Loucy (cell line): ENCODE measurements at regions not wholly inside any gene's neighbourhood (a gene's known extent, or its start where the extent isn't known, plus 50 kb on each side); places are given as distances from the start of the nearest gene placed in this dataset.
A peak's percentile ranks its signal among the peaks of the same experiment; 100 is the strongest.

Source experiments
- H2AFZ ChIP-seq: fragments of 200-600 bp; sonication (generic); 2 replicates; pipeline ENCODE4 v1.6.0; 2016; ENCODE audit warnings: antibody characterized with exemption, mild to moderate bottlenecking, low read length, moderate library complexity
- H3F3A ChIP-seq: fragments of 200-600 bp; 2 replicates; pipeline ENCODE4 v1.6.0; 2016; ENCODE audit warnings: antibody characterized with exemption, low read depth, mild to moderate bottlenecking
- H3K27me3 ChIP-seq: fragments of 200-600 bp; sonication (generic); 2 replicates; pipeline ENCODE4 v1.6.1; 2014; ENCODE audit warnings: low read length, mild to moderate bottlenecking; ENCODE audit not compliant: insufficient read depth, poor library complexity, severe bottlenecking
- H3K36me3 ChIP-seq: fragments of 200-600 bp; sonication (generic); 2 replicates; pipeline ENCODE4 v1.6.1; 2016; ENCODE audit warnings: low read length; ENCODE audit not compliant: insufficient read depth
- H3K4me1 ChIP-seq: fragments of 200-600 bp; sonication (generic); 2 replicates; pipeline ENCODE4 v1.5.1; 2014; ENCODE audit warnings: low read length, mild to moderate bottlenecking; ENCODE audit not compliant: insufficient read depth, poor library complexity, severe bottlenecking
- H3K4me2 ChIP-seq: fragments of 200-600 bp; sonication (generic); 2 replicates; pipeline ENCODE4 v1.6.0; 2014; ENCODE audit warnings: antibody characterized with exemption, low read length, low read depth, mild to moderate bottlenecking; ENCODE audit not compliant: poor library complexity, severe bottlenecking
- H3K4me3 ChIP-seq: fragments of 200-600 bp; sonication (generic); 2 replicates; pipeline ENCODE4 v1.5.1; 2014; ENCODE audit warnings: low read length, mild to moderate bottlenecking, mixed read lengths; ENCODE audit not compliant: poor library complexity, severe bottlenecking
- H3K79me2 ChIP-seq: fragments of 200-600 bp; sonication (generic); 2 replicates; pipeline ENCODE4 v1.6.1; 2014; ENCODE audit warnings: low read length; ENCODE audit not compliant: insufficient read depth
- H3K9ac ChIP-seq: fragments of 200-600 bp; sonication (generic); 2 replicates; pipeline ENCODE4 v1.6.0; 2014; ENCODE audit warnings: mild to moderate bottlenecking, low read depth, low read length, moderate library complexity; ENCODE audit not compliant: poor library complexity, severe bottlenecking
- H3K9me2 ChIP-seq: fragments of 200-600 bp; sonication (generic); replicated peaks from 2 replicates; pipeline ENCODE4 v1.6.1; 2016; ENCODE audit warnings: low read depth, low read length, mixed read lengths
- H3K9me3 ChIP-seq: fragments of 200-600 bp; sonication (generic); 2 replicates; pipeline ENCODE4 v1.6.1; 2014; ENCODE audit warnings: mild to moderate bottlenecking, antibody characterized with exemption, low read length, low read depth; ENCODE audit not compliant: insufficient read depth
- H4K20me1 ChIP-seq: fragments of 200-600 bp; sonication (generic); 2 replicates; pipeline ENCODE4 v1.6.0; 2014; ENCODE audit warnings: antibody characterized with exemption, low read length, mild to moderate bottlenecking; ENCODE audit not compliant: insufficient read depth, poor library complexity, severe bottlenecking
- CTCF ChIP-seq: fragments of 200-600 bp; sonication (generic); conservative IDR thresholded peaks from 2 replicates; pipeline ENCODE4 v1.5.1; 2014; ENCODE audit warnings: mild to moderate bottlenecking, antibody characterized with exemption, low read length
- EZH2phosphoT487 ChIP-seq: fragments of 200-600 bp; IDR thresholded peaks from 2 replicates; pipeline ENCODE4 v1.6.1; 2018; ENCODE audit warnings: antibody characterized with exemption, mild to moderate bottlenecking, moderate library complexity, borderline replicate concordance

GRCh38 chr1:199163267-199163666 lies 524.4 kb downstream of the PTPRC start:
- H3K9ac ChIP-seq: no peak overlapping the region
- no peaks in the 10 kb centered on the region for H4K20me1 ChIP-seq
- H3K4me1 ChIP-seq: peaks cover 44% of the 10 kb centered on the region
- no peaks in the 10 kb centered on the region for H3K9me2 ChIP-seq
- H2AFZ ChIP-seq: 0 out of 2 replicates have a peak overlapping the region, but pooled peaks have one; percentile 3
- H3K4me3 ChIP-seq: peak overlapping the region; percentile 5
- H3K36me3 ChIP-seq: no peaks in the 10 kb centered on the region
- H3K79me2 ChIP-seq: no peaks in the 10 kb centered on the region
- H3K9me3 ChIP-seq: no peaks in the 10 kb centered on the region
- H3K27me3 ChIP-seq: no peaks in the 10 kb centered on the region
- no peaks in the 10 kb centered on the region for H3F3A ChIP-seq
- TF ChIP-seq EZH2phosphoT487 (no peak), CTCF (no peak)
- H3K4me2 ChIP-seq: peak overlapping the region; percentile 40

- TF ChIP-seq EZH2phosphoT487 (no peak), CTCF (no peak)
- Histone ChIP-seq H3K36me3 (no peaks in the 10 kb centered on the region), H3K4me3 (peak overlapping the region; percentile 5), H3K9me2 (no peaks in the 10 kb centered on the region), H3K27me3 (no peaks in the 10 kb centered on the region), H3K9me3 (no peaks in the 10 kb centered on the region), H3K79me2 (no peaks in the 10 kb centered on the region), H3K4me2 (peak overlapping the region; percentile 40), H3K9ac (peak overlapping the region; percentile 9), H2AFZ (no peak overlapping the region), H4K20me1 (no peaks in the 10 kb centered on the region), H3F3A (no peaks in the 10 kb centered on the region), H3K4me1 (peaks cover 48% of the 10 kb centered on the region)
These were observed 524.8 kb downstream of the PTPRC start for GRCh38 chr1:199163670-199164069.

- Histone ChIP-seq H3F3A (no peaks in the 10 kb centered on the region), H3K36me3 (no peaks in the 10 kb centered on the region), H2AFZ (no peak overlapping the region), H3K79me2 (no peaks in the 10 kb centered on the region), H3K4me2 (no peak overlapping the region), H3K4me3 (no peak overlapping the region), H3K9me3 (no peaks in the 10 kb centered on the region), H3K4me1 (peaks cover 49% of the 10 kb centered on the region), H3K9me2 (no peaks in the 10 kb centered on the region), H3K9ac (no peak overlapping the region), H4K20me1 (no peaks in the 10 kb centered on the region), H3K27me3 (no peaks in the 10 kb centered on the region)
- TF ChIP-seq EZH2phosphoT487: no peak
- TF ChIP-seq CTCF: no peak
These were observed 528.6 kb downstream of the PTPRC start for GRCh38 chr1:199167460-199167859.
